Tibial nerve (tissue), 4 donors: ENCODE measurements at regions not wholly inside any gene's neighbourhood (a gene's known extent, or its start where the extent isn't known, plus 50 kb on each side); places are given as distances from the start of the nearest gene placed in this dataset.
"Not testable (repeated sequence)": the region's sequence is repeated elsewhere in the genome, so short reads cannot be mapped to it uniquely, and the experiment has no call there.

Source experiments
- DNase-seq, 2 donors: peaks; one replicate each; pipeline ENCODE4 v3.0.0-alpha.2; 2019; ENCODE audit warnings: low spot score in 2 of 2
- H3K27ac ChIP-seq, 4 donors: fragments of 200-600 bp; sonication (generic) in 3 of 4; one replicate each; pipeline ENCODE4 v1.5.1; 2017 to 2019; ENCODE audit warnings: mild to moderate bottlenecking in 1 of 4
- H3K27me3 ChIP-seq, 2 donors: fragments of 200-600 bp; sonication (generic) in 1 of 2; one replicate each; pipeline versions ENCODE4 v1.5.1 to v1.6.0; 2017 to 2019
- H3K36me3 ChIP-seq, 3 donors: fragments of 200-600 bp; sonication (generic); one replicate each; pipeline ENCODE4 v1.5.1; 2018 to 2019
- H3K4me1 ChIP-seq, 4 donors: fragments of 200-600 bp; sonication (generic) in 3 of 4; one replicate each; pipeline ENCODE4 v1.5.1; 2017 to 2019
- H3K4me3 ChIP-seq, 4 donors: fragments of 200-600 bp; sonication (generic) in 3 of 4; one replicate each; pipeline ENCODE4 v1.5.1; 2017 to 2019; ENCODE audit warnings: mild to moderate bottlenecking in 1 of 4, moderate library complexity in 1 of 4
- H3K9me3 ChIP-seq, 4 donors: fragments of 200-600 bp; sonication (generic) in 3 of 4; one replicate each; pipeline ENCODE4 v1.5.1; 2017 to 2019
- CTCF ChIP-seq, 5 experiments: fragments of 200-600 bp in 3 of 5; fragments of 450-650 bp in 2 of 5; sonication (generic) in 3 of 5; IDR thresholded peaks; one replicate each; pipeline ENCODE4 v1.5.1; 2016 to 2019; ENCODE audit warnings: antibody characterized with exemption in 5 of 5, mild to moderate bottlenecking in 3 of 5, moderate library complexity in 2 of 5
- EP300 ChIP-seq, 2 donors: sonication (generic); formaldehyde crosslinking; IDR thresholded peaks; one replicate each; pipeline ENCODE4 v1.6.1; 2017; ENCODE audit warnings: antibody characterized with exemption in 2 of 2, mild to moderate bottlenecking in 1 of 2
- POLR2A ChIP-seq, 2 donors: fragments of 450-650 bp; IDR thresholded peaks; one replicate each; pipeline ENCODE4 v1.6.1; 2017; ENCODE audit warnings: antibody characterized with exemption in 2 of 2, mild to moderate bottlenecking in 2 of 2, moderate library complexity in 2 of 2
- WGBS, 2 donors: methylation state at CpG; one replicate each; pipeline ENCODE4 v1.1.5; 2018; 5-methylcytosine and 5-hydroxymethylcytosine counted together

DNA sequence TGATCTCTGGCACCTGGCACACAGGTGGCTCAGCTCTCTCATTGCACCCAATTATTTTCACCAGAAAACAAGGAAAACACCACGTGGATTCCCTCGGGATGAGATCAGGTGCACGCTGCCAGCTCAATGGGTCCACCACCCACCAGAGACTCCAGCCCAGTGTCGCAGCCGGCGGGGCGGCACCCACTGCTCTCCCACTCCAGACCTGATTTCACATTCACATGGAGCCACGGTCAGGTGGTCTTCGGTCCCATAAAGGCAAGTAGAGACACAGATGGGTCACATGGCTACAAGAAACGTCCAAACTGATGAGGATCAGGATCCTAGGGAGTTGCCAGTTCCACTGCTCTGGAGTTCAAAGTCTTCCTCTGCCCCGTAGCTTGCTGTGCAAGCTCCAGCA lies 217.6 kb downstream of the ANKRD30B start:
- TF ChIP-seq EP300 (IDR thresholded peaks at IDR 0.05) (no peak), CTCF (IDR thresholded peaks at IDR 0.05) (no peak), POLR2A (IDR thresholded peaks at IDR 0.05) (no peak)
- Histone ChIP-seq H3K9me3 (no peaks in the 10 kb centered on the region), H3K27ac (no peak overlapping the region), H3K36me3 (no peaks in the 10 kb centered on the region), H3K4me3 (no peak overlapping the region), H3K27me3 (no peaks in the 10 kb centered on the region), H3K4me1 (no peaks in the 10 kb centered on the region)
- 87 to 89% methylated on average over 10 to 11 of the region's 11 CpGs for WGBS, 2 donors
- no peak for DNase-seq

DNA sequence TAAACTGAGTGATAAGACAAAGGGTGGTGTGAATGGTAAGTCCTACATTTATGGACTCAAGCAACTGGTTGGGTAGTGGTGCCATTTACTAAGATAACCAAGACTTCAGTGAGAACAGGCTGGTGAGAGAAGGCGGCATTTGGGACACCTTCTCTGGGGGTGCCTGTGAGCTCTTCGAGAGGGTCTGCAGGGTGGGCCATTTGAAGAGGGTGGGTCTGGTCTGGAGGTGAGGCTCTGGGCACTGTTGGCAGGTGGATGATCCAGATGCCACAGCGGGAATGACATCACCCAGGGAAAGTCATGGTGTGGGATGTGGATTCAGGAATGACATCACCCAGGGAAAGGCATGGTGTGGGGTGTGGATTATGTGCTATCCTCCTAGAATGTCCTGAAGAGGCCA lies 219.3 kb downstream of the ANKRD30B start:
- not testable (repeated sequence) for DNase-seq, H3K4me3 ChIP-seq, H3K27ac ChIP-seq, H3K9me3 ChIP-seq, H3K36me3 ChIP-seq, H3K27me3 ChIP-seq, H3K4me1 ChIP-seq
- 72 to 86% methylated on average over 3 of the region's 3 CpGs for WGBS, 2 donors

- H3K27me3 ChIP-seq: no peaks in the 10 kb centered on the region
- no peak overlapping the region for H3K27ac ChIP-seq
- H3K36me3 ChIP-seq: no peaks in the 10 kb centered on the region
- H3K4me1 ChIP-seq: no peaks in the 10 kb centered on the region
- TF ChIP-seq CTCF (IDR thresholded peaks at IDR 0.05) (no peak), POLR2A (IDR thresholded peaks at IDR 0.05) (no peak), EP300 (IDR thresholded peaks at IDR 0.05) (no peak)
- DNase-seq: no peak
- no peaks in the 10 kb centered on the region for H3K9me3 ChIP-seq
- H3K4me3 ChIP-seq: no peak overlapping the region
- 65 to 71% methylated on average over 9 of the region's 9 CpGs for WGBS, 2 donors
Observed at GRCh38 chr18:14969500-14969899, 221.5 kb downstream of the ANKRD30B start.

GRCh38 chr18:14970027-14970426 lies 222.1 kb downstream of the ANKRD30B start:
- WGBS, 2 donors: 83 to 89% methylated on average over 4 to 5 of the region's 5 CpGs
- Histone ChIP-seq H3K4me3 (no peak overlapping the region), H3K36me3 (no peaks in the 10 kb centered on the region), H3K4me1 (no peaks in the 10 kb centered on the region), H3K27ac (no peak overlapping the region), H3K9me3 (no peaks in the 10 kb centered on the region), H3K27me3 (no peaks in the 10 kb centered on the region)
- no peak for DNase-seq
- TF ChIP-seq CTCF (IDR thresholded peaks at IDR 0.05) (no peak), EP300 (IDR thresholded peaks at IDR 0.05) (no peak), POLR2A (IDR thresholded peaks at IDR 0.05) (no peak)

DNA sequence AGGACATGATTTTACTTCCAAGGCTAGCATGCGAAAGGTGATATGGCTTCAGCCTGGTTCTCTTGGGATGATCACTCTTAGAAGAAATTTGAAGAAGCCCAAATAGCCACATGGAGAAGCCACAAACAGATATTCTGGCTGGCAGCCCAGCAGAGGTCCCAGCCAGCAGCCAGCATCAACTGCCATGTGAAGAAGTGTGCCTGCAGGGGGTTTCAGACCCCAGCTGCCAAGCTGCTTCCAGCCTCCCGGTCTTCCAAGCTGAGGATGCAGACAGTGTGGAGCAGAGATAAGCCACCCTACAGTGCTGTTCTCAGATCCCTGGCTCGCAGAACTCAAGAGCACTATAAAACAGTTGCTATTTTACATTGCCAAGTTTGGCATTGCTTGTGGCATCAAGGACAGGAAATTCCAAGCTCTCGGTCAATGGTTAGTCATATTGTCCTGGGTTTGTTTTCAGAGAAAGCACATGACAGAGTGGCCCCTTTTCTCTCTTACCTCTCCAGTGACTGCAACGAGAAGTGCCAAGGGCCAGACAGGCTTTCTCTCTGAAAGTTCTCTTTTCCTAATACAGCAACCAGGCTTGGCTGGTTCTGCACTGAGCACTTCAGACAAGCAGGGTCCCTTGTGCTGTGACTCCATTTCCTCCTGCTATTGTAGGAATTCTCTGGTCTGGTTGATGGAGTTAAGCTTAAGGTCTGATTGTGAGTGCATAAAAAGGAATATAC lies 223.7 kb downstream of the ANKRD30B start:
- H3K27ac ChIP-seq: no peak overlapping the region
- 62 to 71% methylated on average over 5 of the region's 5 CpGs for WGBS, 2 donors
- DNase-seq: no peak
- TF ChIP-seq CTCF (IDR thresholded peaks at IDR 0.05) (no peak), POLR2A (IDR thresholded peaks at IDR 0.05) (no peak), EP300 (IDR thresholded peaks at IDR 0.05) (no peak)
- no peaks in the 10 kb centered on the region for H3K27me3 ChIP-seq
- no peaks in the 10 kb centered on the region for H3K9me3 ChIP-seq
- no peaks in the 10 kb centered on the region for H3K4me1 ChIP-seq
- no peak overlapping the region for H3K4me3 ChIP-seq
- no peaks in the 10 kb centered on the region for H3K36me3 ChIP-seq

- WGBS, 2 donors: 75 to 81% methylated on average over 4 of the region's 4 CpGs
- not testable (repeated sequence) for H3K36me3 ChIP-seq, H3K9me3 ChIP-seq, H3K27ac ChIP-seq, H3K27me3 ChIP-seq, DNase-seq, H3K4me3 ChIP-seq, H3K4me1 ChIP-seq
Observed at GRCh38 chr18:14973421-14973820, 225.4 kb downstream of the ANKRD30B start.
